Spinal cord (tissue), 9 donors: ENCODE measurements at regions not wholly inside any gene's neighbourhood (a gene's known extent, or its start where the extent isn't known, plus 50 kb on each side); places are given as distances from the start of the nearest gene placed in this dataset.
A peak's percentile ranks its signal among the peaks of the same experiment; 100 is the strongest.

Experiments
- DNase-seq, 6 donors: peaks; one replicate each; pipeline versions ENCODE4 v3.0.0 to v3.0.0-alpha.2; 2013 to 2015; ENCODE audit warnings: low spot score in 6 of 6, low read depth in 4 of 6
- H3K27ac ChIP-seq: one replicate; pipeline ENCODE4 v1.5.1; 2013; ENCODE audit warnings: low read depth, low read length, control low read depth
- H3K27me3 ChIP-seq: one replicate; pipeline ENCODE4 v1.6.1; 2013; ENCODE audit warnings: low read length; ENCODE audit not compliant: control insufficient read depth, insufficient read depth
- H3K36me3 ChIP-seq: one replicate; pipeline ENCODE4 v1.6.1; 2013; ENCODE audit warnings: low read length; ENCODE audit not compliant: control insufficient read depth, insufficient read depth
- H3K4me1 ChIP-seq: one replicate; pipeline ENCODE4 v1.6.1; 2013; ENCODE audit warnings: low read length; ENCODE audit not compliant: control insufficient read depth, insufficient read depth
- H3K4me3 ChIP-seq: one replicate; pipeline ENCODE4 v1.5.1; 2013; ENCODE audit warnings: low read depth, low read length, control low read depth
- H3K9me3 ChIP-seq: one replicate; pipeline ENCODE4 v1.6.1; 2013; ENCODE audit warnings: low read length; ENCODE audit not compliant: control insufficient read depth, insufficient read depth
- WGBS: methylation state at CpG from one replicate; pipeline ENCODE4 v1.1.5; 2013; ENCODE audit warnings: missing lambda C conversion rate; ENCODE audit not compliant: insufficient coverage; 5-methylcytosine and 5-hydroxymethylcytosine counted together
- donor health status: healthy.

- no peak for DNase-seq
- Histone ChIP-seq H3K36me3 (no peaks in the 10 kb centered on the region), H3K9me3 (no peaks in the 10 kb centered on the region), H3K27ac (no peak overlapping the region), H3K4me3 (no peak overlapping the region), H3K4me1 (peaks cover 8% of the 10 kb centered on the region), H3K27me3 (no peaks in the 10 kb centered on the region)
- 90% methylated on average over 33 of the region's 33 CpGs for WGBS
Observed at GRCh38 chr2:126771501-126772195, 115.7 kb downstream of the GYPC start.

- Histone ChIP-seq H3K9me3 (no peaks in the 10 kb centered on the region), H3K36me3 (no peaks in the 10 kb centered on the region), H3K27ac (no peak overlapping the region), H3K4me3 (no peak overlapping the region), H3K4me1 (peaks cover 21% of the 10 kb centered on the region), H3K27me3 (no peaks in the 10 kb centered on the region)
- WGBS, result 100% methylated on average over 3 of the region's 6 CpGs
- DNase-seq, result no peak
Observed at GRCh38 chr2:126774290-126774689, 118.3 kb downstream of the GYPC start.

- Histone ChIP-seq H3K36me3 (no peaks in the 10 kb centered on the region), H3K4me1 (peaks cover 24% of the 10 kb centered on the region), H3K27ac (no peak overlapping the region), H3K27me3 (no peaks in the 10 kb centered on the region), H3K9me3 (no peaks in the 10 kb centered on the region), H3K4me3 (no peak overlapping the region)
- 72% methylated on average over 7 of the region's 7 CpGs for WGBS
- no peak for DNase-seq
Observed at GRCh38 chr2:126774761-126775160, 118.8 kb downstream of the GYPC start.

- Histone ChIP-seq H3K27me3 (no peaks in the 10 kb centered on the region), H3K27ac (no peak overlapping the region), H3K4me1 (peaks cover 24% of the 10 kb centered on the region), H3K4me3 (no peak overlapping the region), H3K36me3 (no peaks in the 10 kb centered on the region), H3K9me3 (no peaks in the 10 kb centered on the region)
- DNase-seq, result no peak
- WGBS, result 94% methylated on average over 10 of the region's 10 CpGs
Observed at GRCh38 chr2:126775300-126775985, 119.5 kb downstream of the GYPC start.

GRCh38 chr2:126776255-126776654 is 120.3 kb downstream of the GYPC start:
- 35% methylated on average over 7 of the region's 9 CpGs for WGBS
- no peaks in the 10 kb centered on the region for H3K36me3 ChIP-seq
- H3K27me3 ChIP-seq, result no peaks in the 10 kb centered on the region
- no peak overlapping the region for H3K4me3 ChIP-seq
- DNase-seq, result peak in 1 of 6 donors; percentile 22
- H3K4me1 ChIP-seq, result peaks cover 24% of the 10 kb centered on the region
- H3K9me3 ChIP-seq, result no peaks in the 10 kb centered on the region
- H3K27ac ChIP-seq, result no peak overlapping the region

- no peaks in the 10 kb centered on the region for H3K27me3 ChIP-seq
- H3K9me3 ChIP-seq, result no peaks in the 10 kb centered on the region
- no peaks in the 10 kb centered on the region for H3K36me3 ChIP-seq
- H3K4me3 ChIP-seq, result peak overlapping the region; percentile 63
- H3K4me1 ChIP-seq, result peaks cover 24% of the 10 kb centered on the region
- 0% methylated on average over 56 of the region's 68 CpGs for WGBS
- peak; percentile 64 to 95 (median 72) for DNase-seq
- no peak overlapping the region for H3K27ac ChIP-seq
Observed at GRCh38 chr2:126776692-126777619, 121.0 kb downstream of the GYPC start.

- WGBS, result 48% methylated on average over 2 of the region's 3 CpGs
- Histone ChIP-seq H3K27ac (no peak overlapping the region), H3K4me1 (peaks cover 24% of the 10 kb centered on the region), H3K4me3 (peak overlapping the region; percentile 63), H3K9me3 (no peaks in the 10 kb centered on the region), H3K36me3 (no peaks in the 10 kb centered on the region), H3K27me3 (no peaks in the 10 kb centered on the region)
- no peak for DNase-seq
Observed at GRCh38 chr2:126777620-126777978, 121.1 kb upstream of the TEX51 start.

- DNase-seq, result no peak
- Histone ChIP-seq H3K9me3 (no peaks in the 10 kb centered on the region), H3K4me3 (no peak overlapping the region), H3K27me3 (no peaks in the 10 kb centered on the region), H3K36me3 (no peaks in the 10 kb centered on the region), H3K27ac (no peak overlapping the region), H3K4me1 (peaks cover 24% of the 10 kb centered on the region)
- WGBS, result 58% methylated on average over 13 of the region's 14 CpGs
Observed at GRCh38 chr2:126778561-126779501, 119.9 kb upstream of the TEX51 start.

GRCh38 chr2:126781206-126781605 is 117.5 kb upstream of the TEX51 start:
- no peaks in the 10 kb centered on the region for H3K27me3 ChIP-seq
- H3K9me3 ChIP-seq, result no peaks in the 10 kb centered on the region
- DNase-seq, result no peak
- WGBS, result 78% methylated on average over 8 of the region's 8 CpGs
- no peaks in the 10 kb centered on the region for H3K36me3 ChIP-seq
- H3K4me3 ChIP-seq, result no peak overlapping the region
- peaks cover 23% of the 10 kb centered on the region for H3K4me1 ChIP-seq
- no peak overlapping the region for H3K27ac ChIP-seq
